Hepatocyte (in vitro differentiated cells): ENCODE measurements at regions not wholly inside any gene's neighbourhood (a gene's known extent, or its start where the extent isn't known, plus 50 kb on each side); places are given as distances from the start of the nearest gene placed in this dataset.

ENCODE experiments used
- CTCF ChIP-seq: fragments of 200-600 bp; sonication (generic); IDR thresholded peaks from 2 replicates; pipeline ENCODE4 v1.5.1; 2016; ENCODE audit warnings: antibody characterized with exemption, mild to moderate bottlenecking; ENCODE audit not compliant: poor library complexity
- EZH2 ChIP-seq: fragments of 200-600 bp; sonication (generic); IDR thresholded peaks from 2 replicates; pipeline ENCODE4 v1.6.1; 2016; ENCODE audit warnings: antibody characterized with exemption, mild to moderate bottlenecking, borderline replicate concordance
- EZH2phosphoT487 ChIP-seq: fragments of 200-600 bp; sonication (generic); IDR thresholded peaks from one replicate; pipeline ENCODE4 v1.6.1; 2018; ENCODE audit warnings: antibody characterized with exemption, mild to moderate bottlenecking, low read depth, moderate library complexity; ENCODE audit not compliant: unreplicated experiment, severe bottlenecking

GRCh38 chr7:13117103-13117502 lies 429.7 kb downstream of the ARL4A start:
- peak; percentile 45 for TF ChIP-seq CTCF
- TF ChIP-seq EZH2phosphoT487 = no peak
- no peak for TF ChIP-seq EZH2
